ENCODE measurements at regions not wholly inside any gene's neighbourhood (a gene's known extent, or its start where the extent isn't known, plus 50 kb on each side); places are given as distances from the start of the nearest gene placed in this dataset.

GRCh38 chr15:39056357-39056756 lies 491.7 kb upstream of the RASGRP1 start:
- no peak for DNase-seq (ENCODE audit: low spot score in 2 of 2)
- 95 to 97% methylated on average over 1 of the region's 1 CpG for WGBS, 2 donors
- TF ChIP-seq POLR2A (IDR thresholded peaks at IDR 0.05) (no peak), CTCF (IDR thresholded peaks at IDR 0.05) (no peak)
- intact Hi-C loops (cut with DNase I; ENCODE audit: low total_unique reads): no loop called here
- H3K4me3 ChIP-seq (ENCODE audit: low read depth, poor library complexity, severe bottlenecking): no peak overlapping the region

GRCh38 chr15:39058351-39059131 lies 493.9 kb upstream of the RASGRP1 start:
- DNase-seq (ENCODE audit: low spot score in 2 of 2): no peak
- H3K4me3 ChIP-seq (ENCODE audit: low read depth, poor library complexity, severe bottlenecking): no peak overlapping the region
- WGBS, 2 donors: 81% methylated on average over 6 of the region's 6 CpGs
- intact Hi-C loops (cut with DNase I; ENCODE audit: low total_unique reads): no loop called here
- TF ChIP-seq POLR2A (IDR thresholded peaks at IDR 0.05) (no peak), CTCF (IDR thresholded peaks at IDR 0.05) (no peak)

GRCh38 chr15:39059917-39060316 lies 495.3 kb upstream of the RASGRP1 start:
- intact Hi-C loops (cut with DNase I; ENCODE audit: low total_unique reads): no loop called here
- DNase-seq (ENCODE audit: low spot score in 2 of 2): no peak
- TF ChIP-seq CTCF (IDR thresholded peaks at IDR 0.05) (no peak), POLR2A (IDR thresholded peaks at IDR 0.05) (no peak)
- WGBS, 2 donors: 79 to 96% methylated on average over 4 of the region's 4 CpGs
- no peak overlapping the region for H3K4me3 ChIP-seq (ENCODE audit: low read depth, poor library complexity, severe bottlenecking)

- WGBS, 2 donors: 79 to 85% methylated on average over 6 of the region's 6 CpGs
- H3K4me3 ChIP-seq (ENCODE audit: low read depth, poor library complexity, severe bottlenecking): no peak overlapping the region
- TF ChIP-seq CTCF (IDR thresholded peaks at IDR 0.05): no peak
- TF ChIP-seq POLR2A (IDR thresholded peaks at IDR 0.05): no peak
- intact Hi-C loops (cut with DNase I; ENCODE audit: low total_unique reads): no loop called here
- no peak for DNase-seq (ENCODE audit: low spot score in 2 of 2)
Measured at GRCh38 chr15:39061952-39062464, 497.4 kb upstream of the RASGRP1 start.

GRCh38 chr15:39066677-39067076 lies 502.1 kb upstream of the RASGRP1 start:
- WGBS, 2 donors: 73 to 76% methylated on average over 3 of the region's 3 CpGs
- H3K4me3 ChIP-seq (ENCODE audit: low read depth, poor library complexity, severe bottlenecking): no peak overlapping the region
- intact Hi-C loops (cut with DNase I; ENCODE audit: low total_unique reads): no loop called here
- TF ChIP-seq POLR2A (IDR thresholded peaks at IDR 0.05) (no peak), CTCF (IDR thresholded peaks at IDR 0.05) (no peak)
- DNase-seq (ENCODE audit: low spot score in 2 of 2): no peak

All from lower leg skin (tissue), 4 donors.